HG03025 (cell line): ENCODE measurements at regions not wholly inside any gene's neighbourhood (a gene's known extent, or its start where the extent isn't known, plus 50 kb on each side); places are given as distances from the start of the nearest gene placed in this dataset.

Experiments used
- ATAC-seq: cut with Tn5 transposase; IDR thresholded peaks from one replicate; pipeline ENCODE4 v1.9.1; 2021; ENCODE audit warnings: mild to moderate bottlenecking, moderate library complexity; ENCODE audit not compliant: unreplicated experiment, low FRiP score

DNA sequence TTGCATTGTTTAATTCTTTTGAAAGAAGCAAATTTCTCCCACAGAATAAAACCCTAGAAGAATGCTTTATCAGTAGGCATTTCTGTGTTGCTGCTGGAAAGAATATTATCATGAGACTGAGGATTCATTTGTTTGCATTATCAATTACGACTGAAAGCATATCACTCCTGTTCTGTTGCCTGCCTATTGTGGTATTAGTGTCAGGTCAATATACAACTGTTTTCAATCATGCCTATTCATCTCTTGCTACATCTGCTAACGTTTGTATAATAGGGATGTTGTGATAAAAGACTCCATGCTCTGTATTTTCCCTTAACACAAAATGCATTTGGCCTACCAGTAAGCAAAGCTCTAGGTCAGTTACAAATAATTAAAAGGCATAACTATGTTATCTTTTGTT, 221.5 kb downstream of the PTPRC start:
- ATAC-seq = no peak

- no peak for ATAC-seq
Observed at GRCh38 chr1:198861636-198862035, 222.8 kb downstream of the PTPRC start.

DNA sequence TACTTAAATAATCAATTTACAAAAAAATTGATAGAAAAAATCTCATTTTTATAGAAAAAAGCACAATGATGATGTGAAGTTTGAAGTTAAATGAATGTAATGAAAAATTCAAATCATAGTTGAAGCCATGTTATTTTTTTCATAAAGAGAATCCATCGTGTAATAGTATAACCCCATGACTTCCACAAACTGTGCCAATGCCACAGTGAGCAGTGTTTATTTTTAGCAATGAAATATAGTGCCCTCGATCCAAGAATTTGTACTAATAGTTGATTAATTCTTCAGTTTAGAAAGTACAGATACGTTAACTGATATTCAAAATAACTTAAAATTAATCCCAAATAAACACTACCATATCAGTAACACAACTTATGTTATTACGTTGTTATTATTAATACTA, 225.9 kb downstream of the PTPRC start:
- no peak for ATAC-seq

- no peak for ATAC-seq
Observed at GRCh38 chr1:198865319-198865718, 226.5 kb downstream of the PTPRC start.

- ATAC-seq = no peak
Observed at GRCh38 chr1:198867182-198867581, 228.3 kb downstream of the PTPRC start.

- ATAC-seq = no peak
Observed at GRCh38 chr1:198873696-198874230, 234.9 kb downstream of the PTPRC start.

- no peak for ATAC-seq
Observed at GRCh38 chr1:198876371-198876871, 237.6 kb downstream of the PTPRC start.

- ATAC-seq = no peak
Observed at GRCh38 chr1:198878566-198878965, 239.7 kb downstream of the PTPRC start.

DNA sequence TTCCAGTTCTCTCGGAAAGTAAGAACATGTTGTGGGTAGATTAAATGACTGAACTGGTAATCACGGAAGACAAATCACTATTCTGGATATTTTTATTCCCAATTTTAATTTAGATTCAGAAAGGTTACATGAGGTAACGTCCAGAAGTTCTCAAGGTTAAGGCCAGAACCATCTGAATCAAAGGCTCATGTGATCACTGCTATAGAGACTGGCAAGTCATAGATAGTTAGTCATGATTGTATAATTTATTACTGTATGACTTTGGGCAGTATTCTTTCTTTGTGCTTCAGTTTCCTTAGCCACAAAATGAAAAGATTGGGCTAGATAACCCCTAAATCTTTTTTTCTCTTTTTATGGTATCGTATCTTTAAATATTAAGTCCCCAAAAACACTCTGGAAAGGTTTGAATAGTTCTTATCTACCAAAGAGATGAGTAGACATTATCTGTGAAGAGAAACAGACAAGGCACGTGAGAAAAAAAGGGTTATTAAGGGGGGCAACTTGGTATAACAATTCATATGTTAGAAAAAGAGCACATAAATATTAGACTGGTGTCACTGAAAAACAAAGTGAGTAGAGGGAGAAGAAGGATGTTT, 241.0 kb downstream of the PTPRC start:
- ATAC-seq = no peak

- ATAC-seq = no peak
Observed at GRCh38 chr1:198880397-198880796, 241.6 kb downstream of the PTPRC start.

GRCh38 chr1:198880818-198881597, 242.2 kb downstream of the PTPRC start:
- ATAC-seq = no peak

GRCh38 chr1:198883184-198883583, 244.3 kb downstream of the PTPRC start:
- no peak for ATAC-seq

- no peak for ATAC-seq
Observed at GRCh38 chr1:198887866-198888265, 249.0 kb downstream of the PTPRC start.

DNA sequence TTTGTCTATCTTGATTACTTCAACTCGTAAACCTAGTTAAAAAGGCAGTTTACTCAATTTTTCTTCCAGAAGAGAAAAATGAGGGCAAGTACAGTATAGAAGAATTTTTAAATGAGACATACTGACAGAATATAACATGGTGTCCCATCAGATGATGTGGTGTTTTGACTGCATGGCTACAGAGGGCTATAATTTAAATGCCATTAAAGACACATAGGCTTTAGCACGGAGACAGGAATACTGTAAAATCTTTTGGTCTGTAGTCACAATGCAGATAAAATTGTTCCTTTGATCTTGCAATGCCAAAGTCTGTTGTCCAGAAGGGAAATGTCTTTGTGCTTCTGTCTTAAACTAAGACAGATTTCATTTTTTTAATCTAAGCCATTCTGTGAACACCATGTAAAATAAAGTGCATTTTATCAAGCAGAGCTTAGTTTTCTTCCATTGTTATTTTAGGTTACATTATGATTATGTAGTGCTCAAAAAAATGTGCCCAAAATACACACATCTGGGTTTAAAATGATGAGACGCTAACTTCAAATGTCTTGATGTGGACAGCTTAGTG, 249.6 kb downstream of the PTPRC start:
- ATAC-seq = no peak

- no peak for ATAC-seq
Observed at GRCh38 chr1:198889101-198889500, 250.3 kb downstream of the PTPRC start.

DNA sequence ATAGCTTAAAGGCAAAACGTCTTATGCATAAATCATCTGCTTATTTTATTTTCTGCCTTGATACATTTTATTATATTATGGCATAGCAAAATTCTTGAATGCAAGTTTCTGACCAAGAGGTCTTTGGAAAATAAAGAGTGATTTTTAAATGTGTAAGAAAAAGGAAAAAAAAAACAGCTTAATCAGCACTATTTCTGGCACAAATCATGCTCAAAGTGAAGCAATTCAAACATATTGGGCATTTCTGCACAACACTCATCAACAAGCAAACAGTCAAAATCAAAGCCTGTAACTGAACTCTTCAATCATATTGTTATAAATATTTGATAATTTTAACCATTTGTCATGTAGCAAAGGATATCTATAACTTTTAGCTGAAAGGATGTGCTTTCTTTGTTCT, 250.9 kb downstream of the PTPRC start:
- no peak for ATAC-seq

DNA sequence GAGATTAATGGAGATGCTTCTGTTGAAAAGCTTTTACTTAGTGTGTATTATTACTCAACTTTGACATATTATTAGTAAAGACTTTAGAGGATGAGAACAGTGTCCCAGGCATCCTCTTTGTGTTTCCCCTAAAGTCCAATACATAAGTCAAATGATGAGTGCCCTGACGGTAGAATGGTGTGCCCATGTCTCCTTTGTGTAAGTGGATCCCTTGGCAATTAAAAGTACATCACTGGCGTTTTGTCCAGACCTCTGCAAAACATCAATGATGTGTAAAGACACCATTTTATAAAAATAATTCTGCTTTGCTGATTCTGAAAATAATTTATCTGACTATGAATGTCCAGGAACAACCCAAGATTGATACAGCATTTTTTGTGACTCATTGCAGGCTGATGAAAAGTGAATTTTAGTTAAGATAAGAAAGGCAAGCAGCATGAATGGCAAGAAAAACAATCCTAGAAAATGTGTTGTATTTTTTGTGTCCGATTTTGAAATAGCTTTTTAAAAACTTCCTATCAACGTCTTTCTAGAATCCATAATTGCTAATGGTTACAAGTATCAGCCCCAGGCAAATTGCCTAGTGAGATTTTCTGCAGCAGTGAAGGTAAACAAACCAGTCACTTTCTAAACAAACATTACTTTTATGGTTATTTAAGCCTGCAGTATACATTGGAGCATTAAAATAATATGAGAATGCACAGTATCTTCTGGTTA, 251.5 kb downstream of the PTPRC start:
- no peak for ATAC-seq

DNA sequence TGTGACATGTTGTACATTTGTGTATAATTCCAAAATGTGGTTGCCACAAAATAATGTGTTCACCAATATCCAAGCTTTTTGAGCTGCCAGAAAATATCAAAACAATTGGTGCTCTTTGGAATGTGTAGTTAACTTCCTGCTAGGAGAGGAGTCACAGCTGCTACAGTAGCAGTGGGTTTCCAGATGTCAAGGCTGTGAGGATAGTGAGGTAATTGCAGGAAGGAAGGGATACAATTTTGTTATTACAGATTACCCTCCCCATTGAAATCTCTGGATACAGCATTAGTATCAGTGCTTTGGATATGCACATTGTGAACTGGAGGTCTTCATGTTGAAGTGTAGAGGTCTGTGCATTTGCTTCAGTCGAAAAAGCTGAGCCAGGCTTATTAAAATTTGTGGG, 253.2 kb downstream of the PTPRC start:
- ATAC-seq = no peak

GRCh38 chr1:198893141-198893540, 254.3 kb downstream of the PTPRC start:
- ATAC-seq = no peak

- ATAC-seq = no peak
Observed at GRCh38 chr1:198893763-198894444, 255.1 kb downstream of the PTPRC start.
